GM20000 (cell line): ENCODE measurements at regions not wholly inside any gene's neighbourhood (a gene's known extent, or its start where the extent isn't known, plus 50 kb on each side); places are given as distances from the start of the nearest gene placed in this dataset.

Experiments
- DNase-seq: peaks from one replicate; pipeline ENCODE4 v3.0.0; 2012; ENCODE audit warnings: low spot score
- TF ChIP-seq, protein P1 (sequence below): IDR thresholded peaks from 2 replicates; pipeline ENCODE4 v1.5.1; 2012; ENCODE audit warnings: mild to moderate bottlenecking, control low read depth; ENCODE audit errors: extremely low read depth, missing control alignments

DNA sequence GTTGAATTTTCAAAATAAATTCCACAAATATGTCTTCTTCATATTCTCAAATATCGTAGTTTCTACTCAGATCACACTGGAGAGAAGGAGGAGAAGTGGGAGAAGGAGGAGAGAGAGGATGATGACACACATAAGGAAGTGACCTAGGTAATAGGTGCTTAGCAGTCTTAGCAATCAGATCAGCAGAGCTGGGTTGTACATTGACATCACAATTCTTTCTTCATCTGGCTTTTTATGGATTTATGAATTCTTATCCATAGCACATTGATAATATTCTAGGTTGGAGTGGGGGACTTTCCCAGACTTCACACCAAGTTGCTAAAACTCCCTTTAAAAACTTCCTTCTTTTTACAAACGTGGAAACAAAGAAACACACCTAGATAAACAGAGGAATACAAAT lies 86.9 kb downstream of the FGF9 start:
- DNase-seq, result no peak
- TF ChIP-seq, protein P1, sequence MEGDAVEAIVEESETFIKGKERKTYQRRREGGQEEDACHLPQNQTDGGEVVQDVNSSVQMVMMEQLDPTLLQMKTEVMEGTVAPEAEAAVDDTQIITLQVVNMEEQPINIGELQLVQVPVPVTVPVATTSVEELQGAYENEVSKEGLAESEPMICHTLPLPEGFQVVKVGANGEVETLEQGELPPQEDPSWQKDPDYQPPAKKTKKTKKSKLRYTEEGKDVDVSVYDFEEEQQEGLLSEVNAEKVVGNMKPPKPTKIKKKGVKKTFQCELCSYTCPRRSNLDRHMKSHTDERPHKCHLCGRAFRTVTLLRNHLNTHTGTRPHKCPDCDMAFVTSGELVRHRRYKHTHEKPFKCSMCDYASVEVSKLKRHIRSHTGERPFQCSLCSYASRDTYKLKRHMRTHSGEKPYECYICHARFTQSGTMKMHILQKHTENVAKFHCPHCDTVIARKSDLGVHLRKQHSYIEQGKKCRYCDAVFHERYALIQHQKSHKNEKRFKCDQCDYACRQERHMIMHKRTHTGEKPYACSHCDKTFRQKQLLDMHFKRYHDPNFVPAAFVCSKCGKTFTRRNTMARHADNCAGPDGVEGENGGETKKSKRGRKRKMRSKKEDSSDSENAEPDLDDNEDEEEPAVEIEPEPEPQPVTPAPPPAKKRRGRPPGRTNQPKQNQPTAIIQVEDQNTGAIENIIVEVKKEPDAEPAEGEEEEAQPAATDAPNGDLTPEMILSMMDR, result no peak

DNA sequence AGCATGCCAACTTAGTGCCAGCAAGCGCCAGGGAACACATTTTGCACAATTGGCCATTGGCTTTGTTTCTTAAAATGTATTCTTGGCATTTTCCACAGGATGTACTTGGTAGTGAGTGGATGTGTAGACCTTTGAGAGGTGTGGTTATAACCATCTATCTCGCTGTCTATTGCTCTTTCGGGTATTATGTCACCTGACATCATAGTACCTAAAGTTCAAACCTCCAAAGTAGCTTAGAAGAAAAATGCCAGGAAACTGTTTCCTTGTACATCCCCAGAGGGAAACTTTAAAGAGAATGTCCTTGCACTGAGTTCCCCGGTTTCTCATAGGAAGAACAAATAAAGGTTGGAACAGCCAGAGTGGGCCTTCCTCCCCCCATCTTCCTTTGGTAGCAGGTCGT lies 87.6 kb downstream of the FGF9 start:
- TF ChIP-seq, protein P1, result no peak
- no peak for DNase-seq

DNA sequence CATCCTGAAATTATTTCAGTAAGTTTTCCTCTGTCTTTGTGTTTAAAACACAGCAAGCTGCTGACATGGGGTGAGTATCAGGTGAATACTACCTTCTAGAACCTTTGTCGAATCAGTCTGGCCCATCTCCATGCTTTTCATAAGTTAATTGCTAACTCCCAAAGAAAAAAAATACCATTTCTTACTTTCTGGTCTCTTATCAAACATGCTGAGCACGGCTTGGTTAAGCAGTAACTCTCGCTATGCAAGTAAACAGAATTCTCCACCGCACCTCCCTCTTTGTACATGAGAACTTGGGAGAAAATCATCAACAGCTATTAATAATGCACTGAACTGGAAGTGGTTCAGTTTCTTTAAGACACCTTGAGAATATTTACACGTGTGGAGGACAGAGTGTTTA lies 88.6 kb downstream of the FGF9 start:
- no peak for DNase-seq
- TF ChIP-seq, protein P1, result no peak

DNA sequence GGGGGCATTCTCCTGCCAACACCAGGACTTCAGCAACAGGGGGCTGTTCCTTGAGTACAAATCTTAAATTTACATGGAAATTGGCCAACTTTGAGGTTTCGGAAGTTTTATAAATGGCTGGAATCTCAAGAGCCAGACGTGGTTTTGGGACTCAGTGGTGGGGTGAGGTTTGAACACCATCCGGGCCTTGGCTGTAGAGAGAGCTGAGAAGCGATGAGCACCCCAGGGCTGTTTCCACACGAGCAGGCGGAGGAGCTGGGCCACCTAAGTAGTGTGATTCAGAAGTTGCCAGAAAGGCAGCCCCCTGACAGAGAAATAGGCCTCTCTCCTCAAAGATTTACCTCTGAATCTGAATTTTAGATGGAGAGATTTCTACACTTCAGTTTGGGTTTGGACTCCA lies 89.0 kb downstream of the FGF9 start:
- TF ChIP-seq, protein P1, result no peak
- no peak for DNase-seq

DNA sequence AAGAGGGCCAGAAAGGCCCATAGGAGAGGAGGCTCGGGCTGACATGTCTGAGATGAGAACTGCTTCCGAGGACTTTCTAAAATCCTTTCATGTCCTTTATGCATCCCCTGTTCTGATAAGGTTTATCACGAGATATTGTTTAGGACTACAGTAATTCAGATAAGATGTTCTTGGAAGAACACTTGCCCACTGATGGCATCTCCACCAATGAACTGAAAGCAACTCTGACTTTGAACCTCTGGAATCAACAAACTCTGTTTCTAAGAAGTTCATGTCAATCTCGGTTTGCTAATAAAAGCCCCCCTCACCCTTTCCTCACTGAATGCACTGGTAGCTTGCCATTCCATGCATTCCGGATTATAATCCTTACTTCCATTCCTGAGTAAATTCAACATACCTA lies 90.9 kb downstream of the FGF9 start:
- TF ChIP-seq, protein P1, result no peak
- no peak for DNase-seq

DNA sequence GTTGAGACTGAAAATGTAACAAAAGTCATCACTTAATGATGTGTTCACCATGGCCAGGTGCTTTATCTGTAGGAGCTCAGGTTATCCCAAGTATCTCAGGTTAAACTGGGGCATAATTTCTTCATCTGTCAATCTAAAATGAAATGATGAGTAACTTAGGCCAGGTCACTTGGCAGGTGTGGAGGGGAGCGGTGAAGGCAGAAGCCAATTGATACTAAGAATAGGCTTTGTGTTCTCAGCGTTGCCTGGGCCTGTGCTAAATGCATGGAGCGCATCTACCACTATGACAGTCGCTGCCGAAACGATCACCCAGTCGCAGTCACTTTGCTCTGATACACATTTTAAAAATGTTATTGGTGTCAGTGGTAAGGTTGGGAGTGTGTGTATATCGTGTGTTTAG lies 91.6 kb downstream of the FGF9 start:
- DNase-seq, result no peak
- TF ChIP-seq, protein P1, result no peak

DNA sequence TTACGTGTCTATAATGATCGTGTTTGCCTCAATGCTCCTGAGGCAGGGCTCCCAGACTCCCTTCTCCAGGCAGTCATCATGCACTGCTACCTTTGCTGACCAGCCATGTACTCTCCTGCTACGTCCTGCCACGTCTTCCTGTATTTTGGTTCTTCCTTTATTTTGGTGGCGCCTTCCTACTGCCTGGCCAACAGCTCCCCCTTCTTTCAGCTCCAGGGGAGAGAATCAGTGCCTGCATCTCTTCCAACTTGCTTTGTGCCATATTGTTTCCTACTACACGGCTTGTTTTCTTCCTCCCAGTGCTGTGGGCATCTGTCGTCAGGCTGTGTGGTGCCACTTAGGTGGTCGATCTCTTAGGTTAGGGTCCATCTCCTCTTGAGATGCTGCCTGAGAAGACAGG lies 96.2 kb downstream of the FGF9 start:
- TF ChIP-seq, protein P1, result no peak
- DNase-seq, result no peak
